K562 (cell line): ENCODE measurements at regions not wholly inside any gene's neighbourhood (a gene's known extent, or its start where the extent isn't known, plus 50 kb on each side); places are given as distances from the start of the nearest gene placed in this dataset.

Experiments used
- ATAC-seq: fragments of 200-7000 bp; cut with Tn5 transposase; 3 replicates; pipeline ENCODE4 v1.9.1; 2020; ENCODE audit warnings: moderate library complexity
- BruUV-seq: library from RNA; stranded (reverse); fragments of 400-500 nt; replicated peaks from 2 replicates; lab custom pipeline; 2021; lab: Mats Ljungman, UMichigan
- CTCF ChIA-PET: fragments of 300-600 bp; formaldehyde crosslinking; extraction: SDS; loops from one replicate; lab custom pipeline; 2021; ENCODE audit warnings: low intra/inter-chr PET ratio; lab: Yijun Ruan, JAX
- POLR2A ChIA-PET: fragments of 300-600, 350-650 bp; sonication (Branson Sonifier 250); formaldehyde crosslinking; extraction: SDS; loops from one replicate; lab custom pipeline; 2021; ENCODE audit warnings: antibody characterized with exemption, inconsistent platforms; lab: Yijun Ruan, JAX
- DNase-seq, 4 experiments: peaks; one replicate each; pipeline versions ENCODE4 v3.0.0 to v3.0.0-alpha.2; 2011 to 2018; ENCODE audit warnings: low spot score in 3 of 4, mixed read lengths in 3 of 4; ENCODE audit errors: extremely low read depth in 1 of 4
- FAIRE-seq: peaks from 2 replicates; lab custom pipeline; 2011; peaks lifted over from hg19 to GRCh38; lab: Jason Lieb, UNC
- H2AFZ ChIP-seq: 2 replicates; pipeline ENCODE4 v1.6.0; 2011; ENCODE audit warnings: low read depth, low read length, control low read depth, inconsistent platforms
- H3K27ac ChIP-seq: fragments of 200-600 bp; 3 replicates; pipeline ENCODE4 v1.8.0; 2011; ENCODE audit warnings: low read depth, mild to moderate bottlenecking, control low read depth, inconsistent platforms, low read length, moderate library complexity, mixed read lengths; ENCODE audit errors: extremely low read depth
- H3K27me3 ChIP-seq, 2 experiments: fragments of 300-600 bp in 1 of 2; 2 replicates in 1 of 2; 3 replicates in 1 of 2; pipeline versions ENCODE4 v1.6.0 to v1.8.0; 2011; ENCODE audit warnings: inconsistent platforms in 2 of 2, low read length in 2 of 2, mild to moderate bottlenecking in 1 of 2, mixed read lengths in 1 of 2, moderate library complexity in 1 of 2; ENCODE audit not compliant: control insufficient read depth in 2 of 2, insufficient read depth in 2 of 2
- H3K36me3 ChIP-seq: fragments of 300-600 bp; 3 replicates; pipeline ENCODE4 v1.8.0; 2011; ENCODE audit warnings: mild to moderate bottlenecking, low read length, inconsistent platforms; ENCODE audit not compliant: control insufficient read depth, insufficient read depth
- H3K4me1 ChIP-seq, 2 experiments: fragments of 200-600 bp in 1 of 2; replicated peaks in 1 of 2; 2 replicates in 1 of 2; 3 replicates in 1 of 2; pipeline versions ENCODE4 v1.5.1 to v1.8.0; 2011; ENCODE audit warnings: inconsistent platforms in 2 of 2, low read length in 2 of 2, mild to moderate bottlenecking in 1 of 2, mixed read lengths in 1 of 2, moderate library complexity in 1 of 2; ENCODE audit not compliant: control insufficient read depth in 2 of 2, insufficient read depth in 2 of 2
- H3K4me2 ChIP-seq: 2 replicates; pipeline ENCODE4 v1.6.1; 2011; ENCODE audit warnings: low read length, control low read depth, inconsistent platforms, mixed read lengths; ENCODE audit not compliant: insufficient read depth
- H3K4me3 ChIP-seq: fragments of 200-600 bp; sonication (generic), shearing (Covaris generic); 2 replicates; pipeline ENCODE4 v1.5.1; 2016; ENCODE audit warnings: control low read depth, inconsistent platforms
- H3K79me2 ChIP-seq: fragments of 200-600 bp; 3 replicates; pipeline ENCODE4 v1.8.0; 2011; ENCODE audit warnings: low read length, inconsistent platforms; ENCODE audit not compliant: control insufficient read depth, insufficient read depth
- H3K9ac ChIP-seq, 2 experiments: 2 replicates each; pipeline versions ENCODE4 v1.6.0 to v1.6.1; 2011; ENCODE audit warnings: low read depth in 2 of 2, low read length in 2 of 2, control low read depth in 1 of 2, inconsistent platforms in 1 of 2, mild to moderate bottlenecking in 1 of 2, mixed read lengths in 1 of 2; ENCODE audit not compliant: insufficient read depth in 1 of 2
- H3K9me1 ChIP-seq: one replicate; pipeline ENCODE4 v1.6.0; 2011; ENCODE audit warnings: inconsistent platforms, mild to moderate bottlenecking, low read length, moderate library complexity; ENCODE audit not compliant: control insufficient read depth, insufficient read depth
- H3K9me3 ChIP-seq: replicated peaks from 2 replicates; pipeline ENCODE4 v1.5.1; 2011; ENCODE audit warnings: low read depth, low read length, inconsistent platforms; ENCODE audit not compliant: control insufficient read depth, insufficient read depth
- H4K20me1 ChIP-seq: replicated peaks from 2 replicates; pipeline ENCODE4 v1.6.1; 2011; ENCODE audit warnings: low read length, inconsistent platforms, mixed read lengths; ENCODE audit not compliant: control insufficient read depth, insufficient read depth
- COPS2 ChIP-seq: fragments of 450-650 bp; conservative IDR thresholded peaks from 2 replicates; pipeline ENCODE4 v1.6.1; 2016; ENCODE audit warnings: mild to moderate bottlenecking, moderate library complexity
- DLX4 ChIP-seq: fragments of 250-450 bp; sonication (Bioruptor Pico); IDR thresholded peaks from 2 replicates; pipeline ENCODE4 v1.6.1; 2021; ENCODE audit warnings: mild to moderate bottlenecking
- EHMT2 ChIP-seq: fragments of 450-650 bp; IDR thresholded peaks from 2 replicates; pipeline ENCODE4 v1.6.1; 2018; ENCODE audit warnings: antibody characterized with exemption
- MCM5 ChIP-seq: fragments of 450-650 bp; IDR thresholded peaks from 2 replicates; pipeline ENCODE4 v1.6.1; 2016; ENCODE audit warnings: low read depth
- OTX1 ChIP-seq: fragments of 450-650 bp; formaldehyde crosslinking; IDR thresholded peaks from 2 replicates; pipeline ENCODE4 v1.4.0; 2022; ENCODE audit warnings: mild to moderate bottlenecking
- PHB2 ChIP-seq: fragments of 450-650 bp; IDR thresholded peaks from 2 replicates; pipeline ENCODE4 v1.6.1; 2017; ENCODE audit warnings: low read depth
- STAT6 ChIP-seq: sonication (generic); formaldehyde crosslinking; IDR thresholded peaks from 2 replicates; pipeline ENCODE4 v1.8.1; 2023; ENCODE audit warnings: mild to moderate bottlenecking, missing genetic modification reagents
- SUPT5H ChIP-seq: fragments of 450-650 bp; IDR thresholded peaks from 2 replicates; pipeline ENCODE4 v1.6.1; 2016
- TCF7L2 ChIP-seq: fragments of 150-350 bp; IDR thresholded peaks from 2 replicates; pipeline ENCODE4 v1.6.1; 2016; ENCODE audit warnings: low read depth, mild to moderate bottlenecking, low read length, moderate library complexity
- USF1 ChIP-seq: sonication (generic); formaldehyde crosslinking; IDR thresholded peaks from 2 replicates; pipeline ENCODE4 v1.9.0; 2022; ENCODE audit warnings: mild to moderate bottlenecking, missing genetic modification reagents
- ZC3H8 ChIP-seq: fragments of 450-650 bp; IDR thresholded peaks from 2 replicates; pipeline ENCODE4 v1.6.1; 2017
- ZNF280B ChIP-seq: fragments of 250-450 bp; sonication (Bioruptor Pico); IDR thresholded peaks from 2 replicates; pipeline ENCODE4 v1.5.1; 2021; ENCODE audit warnings: mild to moderate bottlenecking
- ZNF79 ChIP-seq: fragments of 250-450 bp; sonication (Bioruptor Pico); IDR thresholded peaks from 2 replicates; pipeline ENCODE4 v1.4.0; 2020; ENCODE audit warnings: low read depth, mild to moderate bottlenecking, moderate library complexity
- ZSCAN29 ChIP-seq: fragments of 450-650 bp; IDR thresholded peaks from 2 replicates; pipeline ENCODE4 v1.6.1; 2017
- WGBS: fragments of 100-300 bp; shearing (Covaris generic); methylation state at CpG from one replicate; pipeline ENCODE4 v1.1.6; 2016; ENCODE audit warnings: low coverage, mixed read lengths; ENCODE audit not compliant: insufficient coverage; ENCODE audit errors: missing lambda C conversion rate; 5-methylcytosine and 5-hydroxymethylcytosine counted together
- in situ Hi-C: fragments of 300-500 bp; cut with MboI; formaldehyde crosslinking; loops from 4 replicates; pipeline ENCODE4 v1.15.0; 2018; ENCODE audit warnings: inconsistent platforms, mixed read lengths
- intact Hi-C: fragments of 100-400 bp; cut with micrococcal nuclease; formaldehyde crosslinking; loops from 2 replicates; pipeline ENCODE4 v1.14.2; 2022
- TF ChIP-seq, protein P1 (sequence below): sonication (generic); formaldehyde crosslinking; IDR thresholded peaks from 2 replicates; pipeline ENCODE4 v1.8.0; 2023; ENCODE audit warnings: mild to moderate bottlenecking, missing genetic modification reagents

DNA sequence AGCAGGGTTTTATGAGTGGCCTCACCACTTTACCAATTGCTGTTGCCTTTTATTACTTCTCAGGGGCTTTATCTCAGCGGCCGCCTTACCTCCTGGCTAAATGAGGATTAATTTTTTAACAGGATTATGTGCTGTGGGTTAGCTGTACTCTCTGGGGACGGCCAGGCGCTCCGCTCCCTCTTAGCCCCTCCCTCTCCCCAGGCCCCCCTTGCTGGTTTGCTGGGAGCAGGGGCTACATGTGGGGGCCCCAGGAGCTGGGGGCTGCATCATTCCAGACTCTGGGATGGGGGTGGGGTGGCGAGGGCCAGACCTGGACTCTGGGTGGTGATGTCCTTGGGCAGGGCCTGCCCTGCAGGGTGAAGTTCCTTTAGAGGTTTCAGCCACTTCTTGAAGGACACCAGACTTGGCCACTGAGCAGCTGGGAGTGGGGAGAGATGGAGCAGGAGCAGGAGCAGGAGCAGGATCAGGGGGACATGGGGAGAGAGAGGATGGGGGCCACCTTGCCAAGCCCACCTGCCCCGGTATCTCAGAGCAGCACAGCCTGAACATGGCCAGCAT lies 196.1 kb downstream of the GOLGA6L6 start:
- Histone ChIP-seq H3K4me2 (no peak overlapping the region), H3K4me1 (peaks cover 0 to 35% of the 10 kb centered on the region in 2 experiments; a peak in 2 of 5 replicates), H3K4me3 (no peak overlapping the region), H3K27me3 (peaks cover 0 to 22% of the 10 kb centered on the region in 2 experiments; a peak in 2 of 5 replicates), H3K36me3 (no peaks in the 10 kb centered on the region), H4K20me1 (peaks cover 9% of the 10 kb centered on the region; the same call in 1 of the 2 replicates), H3K9ac (no peak overlapping the region), H3K9me3 (no peaks in the 10 kb centered on the region), H3K27ac (no peak overlapping the region), H2AFZ (no peak overlapping the region), H3K9me1 (no peaks in the 10 kb centered on the region), H3K79me2 (no peaks in the 10 kb centered on the region)
- TF ChIP-seq PHB2: no peak
- no peak for TF ChIP-seq ZC3H8
- TF ChIP-seq EHMT2: no peak
- TF ChIP-seq DLX4 (CRISPR knock-in tag): no peak
- TF ChIP-seq SUPT5H: no peak
- no peak for TF ChIP-seq TCF7L2
- TF ChIP-seq, protein P1, sequence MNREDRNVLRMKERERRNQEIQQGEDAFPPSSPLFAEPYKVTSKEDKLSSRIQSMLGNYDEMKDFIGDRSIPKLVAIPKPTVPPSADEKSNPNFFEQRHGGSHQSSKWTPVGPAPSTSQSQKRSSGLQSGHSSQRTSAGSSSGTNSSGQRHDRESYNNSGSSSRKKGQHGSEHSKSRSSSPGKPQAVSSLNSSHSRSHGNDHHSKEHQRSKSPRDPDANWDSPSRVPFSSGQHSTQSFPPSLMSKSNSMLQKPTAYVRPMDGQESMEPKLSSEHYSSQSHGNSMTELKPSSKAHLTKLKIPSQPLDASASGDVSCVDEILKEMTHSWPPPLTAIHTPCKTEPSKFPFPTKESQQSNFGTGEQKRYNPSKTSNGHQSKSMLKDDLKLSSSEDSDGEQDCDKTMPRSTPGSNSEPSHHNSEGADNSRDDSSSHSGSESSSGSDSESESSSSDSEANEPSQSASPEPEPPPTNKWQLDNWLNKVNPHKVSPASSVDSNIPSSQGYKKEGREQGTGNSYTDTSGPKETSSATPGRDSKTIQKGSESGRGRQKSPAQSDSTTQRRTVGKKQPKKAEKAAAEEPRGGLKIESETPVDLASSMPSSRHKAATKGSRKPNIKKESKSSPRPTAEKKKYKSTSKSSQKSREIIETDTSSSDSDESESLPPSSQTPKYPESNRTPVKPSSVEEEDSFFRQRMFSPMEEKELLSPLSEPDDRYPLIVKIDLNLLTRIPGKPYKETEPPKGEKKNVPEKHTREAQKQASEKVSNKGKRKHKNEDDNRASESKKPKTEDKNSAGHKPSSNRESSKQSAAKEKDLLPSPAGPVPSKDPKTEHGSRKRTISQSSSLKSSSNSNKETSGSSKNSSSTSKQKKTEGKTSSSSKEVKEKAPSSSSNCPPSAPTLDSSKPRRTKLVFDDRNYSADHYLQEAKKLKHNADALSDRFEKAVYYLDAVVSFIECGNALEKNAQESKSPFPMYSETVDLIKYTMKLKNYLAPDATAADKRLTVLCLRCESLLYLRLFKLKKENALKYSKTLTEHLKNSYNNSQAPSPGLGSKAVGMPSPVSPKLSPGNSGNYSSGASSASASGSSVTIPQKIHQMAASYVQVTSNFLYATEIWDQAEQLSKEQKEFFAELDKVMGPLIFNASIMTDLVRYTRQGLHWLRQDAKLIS: no peak
- no peak for TF ChIP-seq COPS2
- TF ChIP-seq ZNF280B (CRISPR knock-in tag): no peak
- TF ChIP-seq ZNF79: no peak
- no peak for TF ChIP-seq ZSCAN29
- no peak for TF ChIP-seq OTX1
- no peak for TF ChIP-seq USF1
- no peak for TF ChIP-seq MCM5
- TF ChIP-seq STAT6 (CRISPR knock-in tag): no peak
- BruUV-seq: no TSS peak
- in situ Hi-C loops: no loop called here
- ChIA-PET POLR2A (interaction anchor here (0.9 kb wide), 1 partner anchor 9 kb away, joined by 3 read pairs; no protein-coding TSS in a partner anchor), CTCF (no interaction called here)
- 0% methylated on average over 5 of the region's 7 CpGs for WGBS
- DNase-seq: peak in 3 of 4 experiments; percentile 15 to 19 (median 17)
- no peak for FAIRE-seq
- intact Hi-C loops: no loop called here
- ATAC-seq: no peak
